RWPE2 (cell line): ENCODE measurements at regions not wholly inside any gene's neighbourhood (a gene's known extent, or its start where the extent isn't known, plus 50 kb on each side); places are given as distances from the start of the nearest gene placed in this dataset.

Source experiments
- ATAC-seq: fragments of 200-7000 bp; cut with Tn5 transposase; 3 replicates; pipeline ENCODE4 v1.9.1; 2021; ENCODE audit warnings: low read depth
- DNase-seq: peaks from one replicate; pipeline ENCODE4 v3.0.0-alpha.2; 2020; ENCODE audit warnings: low spot score
- H3K27ac ChIP-seq: fragments of 450-650 bp; 2 replicates; pipeline ENCODE4 v1.5.1; 2017; ENCODE audit warnings: mild to moderate bottlenecking; ENCODE audit not compliant: poor library complexity, severe bottlenecking
- H3K27me3 ChIP-seq: fragments of 250-450 bp; sonication (Bioruptor Pico); 2 replicates; pipeline ENCODE4 v1.5.1; 2021; ENCODE audit warnings: mild to moderate bottlenecking, moderate library complexity; ENCODE audit not compliant: insufficient read depth, poor library complexity, severe bottlenecking
- H3K36me3 ChIP-seq: fragments of 250-450 bp; sonication (Bioruptor Pico); 2 replicates; pipeline ENCODE4 v1.5.1; 2020; ENCODE audit warnings: low read depth, mild to moderate bottlenecking, moderate library complexity
- H3K4me1 ChIP-seq: fragments of 250-450 bp; sonication (Bioruptor Pico); 2 replicates; pipeline ENCODE4 v1.5.1; 2021; ENCODE audit warnings: mild to moderate bottlenecking, moderate library complexity; ENCODE audit not compliant: insufficient read depth, poor library complexity, severe bottlenecking
- H3K4me3 ChIP-seq: fragments of 250-450 bp; sonication (Bioruptor Pico); 2 replicates; pipeline ENCODE4 v1.5.1; 2021; ENCODE audit warnings: mild to moderate bottlenecking, moderate library complexity; ENCODE audit not compliant: severe bottlenecking
- H3K9me3 ChIP-seq: fragments of 250-450 bp; sonication (Bioruptor Pico); 2 replicates; pipeline ENCODE4 v1.5.1; 2021; ENCODE audit warnings: mild to moderate bottlenecking, moderate library complexity; ENCODE audit not compliant: severe bottlenecking
- TF ChIP-seq, protein P1 (sequence below): fragments of 450-650 bp; IDR thresholded peaks from one replicate; pipeline ENCODE4 v1.5.1; 2017; ENCODE audit warnings: mild to moderate bottlenecking, moderate library complexity; ENCODE audit not compliant: poor library complexity, severe bottlenecking

- Histone ChIP-seq H3K9me3 (no peaks in the 10 kb centered on the region), H3K27ac (no peak overlapping the region), H3K27me3 (no peaks in the 10 kb centered on the region), H3K36me3 (no peaks in the 10 kb centered on the region), H3K4me1 (no peaks in the 10 kb centered on the region), H3K4me3 (no peak overlapping the region)
- no peak for DNase-seq
- TF ChIP-seq, protein P1, sequence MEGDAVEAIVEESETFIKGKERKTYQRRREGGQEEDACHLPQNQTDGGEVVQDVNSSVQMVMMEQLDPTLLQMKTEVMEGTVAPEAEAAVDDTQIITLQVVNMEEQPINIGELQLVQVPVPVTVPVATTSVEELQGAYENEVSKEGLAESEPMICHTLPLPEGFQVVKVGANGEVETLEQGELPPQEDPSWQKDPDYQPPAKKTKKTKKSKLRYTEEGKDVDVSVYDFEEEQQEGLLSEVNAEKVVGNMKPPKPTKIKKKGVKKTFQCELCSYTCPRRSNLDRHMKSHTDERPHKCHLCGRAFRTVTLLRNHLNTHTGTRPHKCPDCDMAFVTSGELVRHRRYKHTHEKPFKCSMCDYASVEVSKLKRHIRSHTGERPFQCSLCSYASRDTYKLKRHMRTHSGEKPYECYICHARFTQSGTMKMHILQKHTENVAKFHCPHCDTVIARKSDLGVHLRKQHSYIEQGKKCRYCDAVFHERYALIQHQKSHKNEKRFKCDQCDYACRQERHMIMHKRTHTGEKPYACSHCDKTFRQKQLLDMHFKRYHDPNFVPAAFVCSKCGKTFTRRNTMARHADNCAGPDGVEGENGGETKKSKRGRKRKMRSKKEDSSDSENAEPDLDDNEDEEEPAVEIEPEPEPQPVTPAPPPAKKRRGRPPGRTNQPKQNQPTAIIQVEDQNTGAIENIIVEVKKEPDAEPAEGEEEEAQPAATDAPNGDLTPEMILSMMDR: no peak
- ATAC-seq: no peak
Observed at GRCh38 chr4:137263206-137263605, 269.1 kb downstream of the PCDH18 start.

GRCh38 chr4:137253949-137254348 is 278.3 kb downstream of the PCDH18 start:
- TF ChIP-seq, protein P1: no peak
- Histone ChIP-seq H3K27ac (no peak overlapping the region), H3K9me3 (no peaks in the 10 kb centered on the region), H3K4me1 (no peaks in the 10 kb centered on the region), H3K36me3 (no peaks in the 10 kb centered on the region), H3K4me3 (no peak overlapping the region), H3K27me3 (no peaks in the 10 kb centered on the region)
- no peak for DNase-seq
- ATAC-seq: no peak

DNA sequence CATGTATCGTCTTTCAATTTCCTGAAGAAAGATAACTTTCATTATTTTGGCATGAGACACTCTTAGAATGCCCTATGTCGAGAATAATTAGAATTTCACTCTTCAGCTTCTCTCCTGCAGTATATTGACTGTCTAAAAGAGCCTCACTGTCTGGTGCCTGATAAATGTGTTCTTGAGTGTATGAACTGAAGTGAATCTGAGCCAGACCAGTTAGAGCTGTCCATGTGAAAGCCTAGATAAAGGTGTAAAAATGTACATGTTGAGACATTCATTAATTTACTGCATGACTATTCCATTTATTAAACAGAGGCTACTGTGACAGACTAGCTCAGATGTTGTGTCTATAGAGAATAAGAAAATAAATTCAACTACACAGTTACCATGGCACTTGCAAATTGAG is 283.2 kb downstream of the PCDH18 start:
- Histone ChIP-seq H3K27ac (no peak overlapping the region), H3K36me3 (no peaks in the 10 kb centered on the region), H3K27me3 (no peaks in the 10 kb centered on the region), H3K9me3 (no peaks in the 10 kb centered on the region), H3K4me1 (no peaks in the 10 kb centered on the region), H3K4me3 (no peak overlapping the region)
- ATAC-seq (no peak), DNase-seq (no peak)
- TF ChIP-seq, protein P1: no peak

DNA sequence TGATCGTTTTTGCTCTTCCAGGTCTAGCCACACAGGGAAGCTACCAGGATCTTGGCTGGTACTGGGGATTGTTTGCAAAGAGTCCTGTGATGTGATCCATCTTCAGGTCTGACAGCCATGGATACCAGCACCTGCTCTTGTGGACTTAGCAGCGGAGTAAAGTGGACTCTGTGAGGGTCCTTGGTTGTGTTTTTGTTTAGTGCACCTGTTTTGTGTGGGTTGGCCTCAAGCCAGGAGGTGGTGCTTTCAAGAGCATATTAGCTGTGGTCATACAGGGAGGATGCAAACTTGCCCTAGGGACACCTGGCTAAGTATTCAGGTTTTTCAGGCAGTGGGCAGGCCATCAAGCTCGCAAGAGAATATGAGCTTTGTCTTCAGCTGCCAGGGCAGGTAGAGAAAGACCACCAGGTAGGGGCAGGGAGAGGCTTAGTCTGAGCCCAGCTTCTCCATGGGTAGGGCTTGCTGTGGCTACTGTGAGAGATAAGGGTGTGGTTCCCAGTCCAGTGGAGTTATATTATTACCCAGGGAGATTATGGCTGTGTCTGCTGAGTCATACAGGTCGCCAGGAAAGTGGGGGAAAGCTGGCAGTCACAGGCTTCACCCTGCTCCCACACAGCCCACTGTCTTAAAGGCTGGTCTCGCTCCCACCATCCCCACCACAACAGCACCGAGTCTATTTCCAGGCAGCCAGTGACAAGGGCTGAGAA is 293.7 kb downstream of the PCDH18 start:
- DNase-seq: no peak
- Histone ChIP-seq H3K4me3 (no peak overlapping the region), H3K27ac (no peak overlapping the region), H3K27me3 (no peaks in the 10 kb centered on the region), H3K4me1 (no peaks in the 10 kb centered on the region), H3K9me3 (no peaks in the 10 kb centered on the region), H3K36me3 (no peaks in the 10 kb centered on the region)
- no peak for ATAC-seq
- TF ChIP-seq, protein P1: no peak

GRCh38 chr4:137226900-137227299 is 305.4 kb downstream of the PCDH18 start:
- peak; percentile 50; the same call in 1 of the 3 replicates for ATAC-seq
- Histone ChIP-seq H3K9me3 (no peaks in the 10 kb centered on the region), H3K36me3 (no peaks in the 10 kb centered on the region), H3K27ac (no peak overlapping the region), H3K4me3 (no peak overlapping the region), H3K27me3 (no peaks in the 10 kb centered on the region), H3K4me1 (no peaks in the 10 kb centered on the region)
- TF ChIP-seq, protein P1: peak; percentile 52
- DNase-seq: no peak
